HG03103 (cell line): ENCODE measurements at regions not wholly inside any gene's neighbourhood (a gene's known extent, or its start where the extent isn't known, plus 50 kb on each side); places are given as distances from the start of the nearest gene placed in this dataset.
"Not testable (repeated sequence)": the region's sequence is repeated elsewhere in the genome, so short reads cannot be mapped to it uniquely, and the experiment has no call there.

Experiments
- ATAC-seq: cut with Tn5 transposase; IDR thresholded peaks from one replicate; pipeline ENCODE4 v1.9.1; 2021; ENCODE audit warnings: low read depth; ENCODE audit not compliant: unreplicated experiment

DNA sequence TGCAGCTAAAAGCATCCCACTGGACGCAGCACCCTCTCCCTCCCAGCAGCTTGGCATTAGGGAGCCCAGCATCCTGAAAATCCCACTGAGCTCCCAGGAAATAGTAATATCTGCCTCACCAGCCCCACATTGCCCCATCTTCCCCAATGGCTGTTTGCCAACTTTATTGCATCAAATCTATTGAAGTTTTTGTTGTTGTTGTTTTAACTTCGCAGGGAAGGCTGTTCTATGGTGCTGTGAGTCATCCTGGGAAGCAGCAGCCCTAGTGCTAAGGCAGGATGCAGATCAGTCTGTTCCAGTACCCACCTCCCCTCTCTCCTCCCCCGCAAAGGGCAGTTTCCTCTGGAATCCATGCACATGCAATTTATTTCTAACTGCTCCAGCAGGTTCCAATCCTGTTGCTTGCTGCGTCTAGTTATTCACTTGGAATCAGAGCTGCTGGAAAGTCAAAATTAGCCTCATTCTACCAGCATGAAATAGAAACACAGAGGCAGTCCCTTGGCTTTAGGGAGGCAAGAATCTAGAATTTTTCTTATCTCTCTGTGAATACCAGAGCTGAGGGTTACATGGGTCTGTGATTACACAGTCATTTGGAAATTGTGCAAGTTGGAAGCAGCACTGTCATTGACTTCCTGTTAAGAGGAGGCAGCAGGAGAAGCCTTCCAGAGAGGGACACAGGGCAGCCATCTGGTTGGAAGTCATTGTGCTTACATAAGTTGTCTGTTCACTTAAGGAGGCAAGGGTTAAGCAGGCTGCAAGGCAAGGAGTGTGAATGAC lies 115.9 kb upstream of the CACUL1 start:
- ATAC-seq, result no peak

GRCh38 chr10:118871244-118871865 lies 116.6 kb upstream of the CACUL1 start:
- ATAC-seq, result no peak

- ATAC-seq, result no peak
These were observed 118.4 kb upstream of the CACUL1 start for GRCh38 chr10:118873091-118873737.

GRCh38 chr10:118873738-118874105 lies 119.0 kb upstream of the CACUL1 start:
- ATAC-seq, result no peak

GRCh38 chr10:118874171-118874570 lies 119.4 kb upstream of the CACUL1 start:
- ATAC-seq, result no peak

DNA sequence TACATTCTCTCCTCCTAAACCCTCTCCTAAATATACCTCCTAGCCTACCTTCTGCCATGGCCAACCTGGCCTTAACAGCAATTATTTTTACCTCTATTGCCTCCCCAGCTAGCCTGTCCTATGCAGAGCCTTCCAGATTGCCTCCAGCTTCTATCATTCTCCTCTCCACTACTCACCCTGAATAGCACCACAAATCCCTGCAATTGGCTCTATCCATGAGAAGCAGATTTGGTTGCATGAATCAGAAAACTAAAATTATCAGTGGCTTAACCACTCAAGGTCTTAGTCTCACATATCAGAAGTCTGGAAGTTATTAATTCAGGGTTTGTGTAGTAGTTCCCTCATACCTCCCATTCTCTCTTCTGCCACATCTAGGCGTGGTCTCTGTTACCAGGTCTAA lies 120.3 kb upstream of the CACUL1 start:
- ATAC-seq, result no peak

DNA sequence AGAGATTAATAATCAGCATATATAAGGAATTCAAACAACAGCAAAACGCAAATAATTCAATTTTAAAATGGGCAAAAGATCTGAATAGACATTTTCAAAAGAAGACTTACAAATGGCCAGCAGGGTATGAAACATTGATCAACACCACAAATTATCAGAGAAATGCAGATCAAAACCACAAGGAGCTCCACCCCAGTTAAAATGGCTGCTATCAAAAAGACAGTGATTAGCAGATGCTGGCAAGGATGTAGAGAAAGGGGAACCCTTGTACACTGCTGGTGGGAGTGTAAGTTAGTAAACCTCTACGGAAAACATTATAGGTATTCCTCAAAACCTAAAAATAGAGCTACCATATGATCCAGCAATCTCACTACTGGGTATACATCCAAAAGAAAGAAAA lies 128.0 kb upstream of the CACUL1 start:
- ATAC-seq, result no peak

DNA sequence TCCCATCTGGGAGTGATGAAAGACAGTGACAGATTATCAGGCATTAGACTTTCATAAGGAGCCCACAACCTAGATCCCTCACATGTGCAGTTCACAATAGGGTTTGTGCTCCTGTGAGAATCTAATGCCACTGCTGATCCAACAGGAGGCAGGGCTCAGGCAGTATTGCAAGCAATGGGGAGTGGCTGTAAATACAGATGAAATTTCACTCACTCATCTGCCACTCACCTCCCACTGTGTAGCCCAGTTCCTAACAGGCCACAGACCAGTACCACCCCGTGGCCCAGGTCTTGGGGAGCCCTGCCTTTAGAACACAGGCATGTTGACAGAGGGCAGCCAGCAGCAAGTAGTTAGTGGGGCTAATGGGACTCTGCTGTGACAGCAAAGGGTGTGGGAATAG lies 137.3 kb upstream of the NANOS1 start:
- ATAC-seq, result no peak

- not testable (repeated sequence) for ATAC-seq
These were observed 134.6 kb upstream of the NANOS1 start for GRCh38 chr10:118894891-118895290.

- ATAC-seq, result no peak
These were observed 128.9 kb upstream of the NANOS1 start for GRCh38 chr10:118900617-118901016.

GRCh38 chr10:118901380-118901779 lies 128.1 kb upstream of the NANOS1 start:
- ATAC-seq, result no peak

GRCh38 chr10:118901906-118902305 lies 127.6 kb upstream of the NANOS1 start:
- no peak for ATAC-seq

- ATAC-seq, result not testable (repeated sequence)
These were observed 126.9 kb upstream of the NANOS1 start for GRCh38 chr10:118902656-118903055.

GRCh38 chr10:118903251-118903650 lies 126.3 kb upstream of the NANOS1 start:
- no peak for ATAC-seq

DNA sequence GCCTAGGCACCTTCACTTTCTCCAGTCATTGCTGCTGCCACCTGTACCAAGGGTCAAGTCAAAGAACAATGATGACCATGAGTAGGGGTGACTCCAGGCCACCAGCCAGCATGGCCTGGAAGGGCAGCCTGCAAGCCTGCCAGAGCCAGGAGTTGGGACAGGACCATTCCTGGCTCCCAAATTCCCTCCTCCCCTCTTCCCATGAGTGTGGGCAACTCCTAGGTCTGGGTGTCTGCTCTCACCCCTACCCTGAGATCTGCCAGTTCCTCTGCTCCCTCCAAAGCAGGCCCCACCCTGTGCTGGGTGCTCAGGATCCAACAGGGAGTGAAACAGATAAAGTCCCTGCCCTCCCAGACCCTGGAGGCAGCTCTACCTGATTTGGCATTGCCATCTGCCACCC lies 125.8 kb upstream of the NANOS1 start:
- no peak for ATAC-seq

DNA sequence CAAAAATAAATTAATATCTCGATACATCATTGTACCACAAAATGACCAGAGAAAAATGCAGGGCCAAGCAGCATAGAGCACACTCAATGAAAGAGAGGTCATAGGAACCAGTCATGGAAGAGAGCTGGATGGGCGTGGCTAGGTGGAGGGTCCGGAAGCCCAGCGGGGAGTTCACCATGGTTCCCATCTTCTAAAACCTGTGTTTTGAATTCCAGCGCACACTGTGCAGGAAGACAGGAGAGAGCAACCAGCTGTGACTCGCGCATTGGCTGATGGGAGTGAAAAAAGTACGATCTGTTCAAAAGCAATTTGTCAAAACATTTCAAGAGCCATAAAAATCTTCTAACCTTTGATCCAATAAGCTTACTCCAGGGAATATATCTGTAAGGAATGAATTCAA lies 125.2 kb upstream of the NANOS1 start:
- ATAC-seq, result no peak

GRCh38 chr10:118907051-118907450 lies 122.5 kb upstream of the NANOS1 start:
- ATAC-seq, result no peak

- no peak for ATAC-seq
These were observed 120.8 kb upstream of the NANOS1 start for GRCh38 chr10:118908557-118909256.

DNA sequence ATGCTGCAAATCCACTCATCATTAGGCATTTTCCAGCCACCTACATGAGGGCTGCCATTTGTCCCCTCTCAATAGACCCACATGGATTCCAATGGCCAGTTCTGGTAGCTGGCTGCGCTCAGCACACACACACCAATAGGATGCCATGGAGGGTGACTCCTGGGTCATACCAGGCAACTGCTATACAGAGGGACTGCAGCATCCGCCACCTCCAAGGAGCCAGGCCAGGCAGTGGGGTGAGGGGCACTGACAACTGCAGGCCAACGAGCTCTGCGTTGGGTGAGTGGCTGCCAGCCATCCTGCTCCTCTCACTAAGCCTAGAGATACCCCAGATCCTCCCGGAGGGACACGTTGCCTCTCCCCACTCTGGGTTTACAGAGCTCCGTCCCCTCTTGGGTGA lies 118.8 kb upstream of the NANOS1 start:
- ATAC-seq, result no peak

DNA sequence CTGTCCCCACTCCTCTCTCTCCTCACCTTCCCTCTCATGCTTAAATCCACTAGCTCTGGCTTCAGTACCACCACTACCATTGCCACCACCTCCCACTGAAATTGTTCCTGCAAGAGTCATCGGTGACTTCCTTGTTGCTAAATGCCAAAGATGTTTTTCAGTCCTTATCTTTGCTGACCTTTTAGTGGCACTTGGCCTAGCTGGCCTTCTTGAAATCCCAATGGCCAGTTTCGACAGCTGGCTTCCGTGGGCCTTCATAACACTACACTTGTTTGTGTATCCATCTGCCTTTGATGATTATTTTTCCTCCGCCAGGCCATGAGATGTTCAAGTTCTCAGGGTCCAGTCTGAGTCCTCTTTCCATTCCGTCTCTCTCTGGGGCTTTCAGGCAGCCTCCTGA lies 118.2 kb upstream of the NANOS1 start:
- ATAC-seq, result no peak

GRCh38 chr10:118912961-118913600 lies 116.4 kb upstream of the NANOS1 start:
- ATAC-seq, result no peak
